ENCODE measurements at regions not wholly inside any gene's neighbourhood (a gene's known extent, or its start where the extent isn't known, plus 50 kb on each side); places are given as distances from the start of the nearest gene placed in this dataset.

- DNase-seq, result no peak
Observed at GRCh38 chr16:65648101-65648500, 526.2 kb upstream of the CDH11 start.

DNA sequence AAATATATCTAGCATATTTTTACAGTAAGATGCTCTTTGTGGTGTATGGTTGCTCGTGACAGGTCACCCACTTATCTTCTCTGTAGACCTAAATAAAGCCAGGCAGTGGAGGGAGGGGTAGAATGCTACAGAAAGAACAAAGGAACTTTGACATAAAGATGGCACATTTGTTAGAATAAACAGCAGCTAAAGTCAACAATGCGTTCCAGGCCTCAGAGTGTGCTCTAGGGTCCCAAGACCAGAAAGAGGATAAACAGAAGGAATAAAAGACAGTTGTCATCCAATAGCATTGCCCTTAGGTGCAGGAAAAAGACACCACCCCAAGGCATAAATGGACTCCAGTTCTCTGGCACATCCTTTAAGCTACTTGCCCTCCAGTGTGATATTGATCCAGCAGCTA, 523.0 kb upstream of the CDH11 start:
- DNase-seq, result no peak

GRCh38 chr16:65641762-65642289, 520.0 kb upstream of the CDH11 start:
- no peak for DNase-seq

DNA sequence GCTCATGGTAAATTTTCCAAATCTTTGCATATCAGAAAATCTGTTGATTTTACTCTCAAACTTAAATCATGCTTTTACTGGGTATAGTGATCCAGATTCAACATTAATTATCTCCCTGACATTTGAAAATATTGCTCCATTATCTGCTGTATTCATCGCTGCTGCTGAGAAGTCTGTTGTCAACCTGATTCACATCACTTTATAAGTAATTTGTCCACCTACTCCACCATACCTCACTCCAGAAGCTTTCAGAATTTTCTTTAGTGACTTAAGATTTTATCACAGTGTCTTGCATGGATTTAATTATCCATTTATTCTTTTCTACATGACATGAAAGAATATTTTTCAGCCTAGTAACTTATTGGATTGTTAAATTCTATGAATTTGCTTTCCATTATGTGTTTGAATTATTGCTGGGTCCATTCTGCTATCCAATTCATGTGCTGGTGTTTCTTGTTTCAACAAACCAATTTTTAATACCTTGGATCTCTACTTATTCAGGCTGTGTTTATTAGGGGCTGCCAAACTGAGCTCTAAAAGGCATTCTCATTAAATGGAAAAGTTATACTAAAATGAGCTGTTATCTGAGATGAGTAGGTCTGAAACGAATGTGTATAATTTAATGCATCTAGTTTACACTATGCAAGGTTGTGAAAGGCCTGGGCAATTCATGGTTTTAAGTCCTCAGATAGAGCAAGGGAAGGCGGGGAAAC, 519.3 kb upstream of the CDH11 start:
- no peak for DNase-seq

GRCh38 chr16:65634833-65635232, 513.0 kb upstream of the CDH11 start:
- DNase-seq, result no peak

DNA sequence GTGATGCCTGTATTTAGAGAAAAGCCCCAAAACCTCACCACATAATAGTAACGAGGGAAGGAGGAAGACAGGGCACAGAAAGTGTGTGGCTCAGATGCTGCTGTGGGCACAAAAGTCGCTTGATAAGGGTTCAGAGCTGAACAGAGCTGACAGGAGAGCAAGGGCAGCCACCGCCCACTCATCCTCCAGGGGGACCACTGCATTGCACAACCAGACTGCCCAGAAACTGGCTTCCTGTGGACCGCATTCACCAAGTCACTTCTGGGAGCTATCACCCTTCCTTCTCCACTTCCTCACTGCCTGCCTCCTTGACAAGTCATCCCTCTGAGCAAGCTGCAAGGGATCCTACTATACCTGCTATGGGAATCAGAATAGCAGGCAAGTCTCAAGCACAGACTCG, 512.4 kb upstream of the CDH11 start:
- DNase-seq, result no peak

DNA sequence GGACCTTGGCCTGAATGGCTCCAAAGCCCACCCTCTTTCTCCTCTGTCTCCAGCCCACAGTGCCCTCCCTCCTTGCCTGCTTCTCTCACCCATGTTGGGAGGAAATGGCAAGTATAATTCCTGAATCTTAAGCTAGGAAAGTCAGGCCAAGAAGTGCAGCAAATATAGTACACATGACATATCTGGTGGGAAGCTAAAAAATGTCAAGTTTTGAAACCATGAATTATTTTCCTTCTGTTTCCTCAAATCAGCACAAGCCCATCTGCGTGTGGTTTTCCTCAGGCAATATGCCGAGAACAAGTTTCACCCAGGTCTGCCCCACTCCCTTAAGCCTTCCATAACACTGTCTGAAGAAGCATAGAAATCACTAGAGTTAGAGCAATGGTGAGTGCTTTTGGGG, 502.8 kb upstream of the CDH11 start:
- DNase-seq, result no peak

- DNase-seq, result no peak
Observed at GRCh38 chr16:65624229-65624628, 502.4 kb upstream of the CDH11 start.

GRCh38 chr16:65622871-65623270, 501.0 kb upstream of the CDH11 start:
- DNase-seq, result no peak

GRCh38 chr16:65622151-65622550, 500.3 kb upstream of the CDH11 start:
- DNase-seq, result no peak

- no peak for DNase-seq
Observed at GRCh38 chr16:65621640-65622039, 499.8 kb upstream of the CDH11 start.

GRCh38 chr16:65619606-65620005, 497.7 kb upstream of the CDH11 start:
- no peak for DNase-seq

DNA sequence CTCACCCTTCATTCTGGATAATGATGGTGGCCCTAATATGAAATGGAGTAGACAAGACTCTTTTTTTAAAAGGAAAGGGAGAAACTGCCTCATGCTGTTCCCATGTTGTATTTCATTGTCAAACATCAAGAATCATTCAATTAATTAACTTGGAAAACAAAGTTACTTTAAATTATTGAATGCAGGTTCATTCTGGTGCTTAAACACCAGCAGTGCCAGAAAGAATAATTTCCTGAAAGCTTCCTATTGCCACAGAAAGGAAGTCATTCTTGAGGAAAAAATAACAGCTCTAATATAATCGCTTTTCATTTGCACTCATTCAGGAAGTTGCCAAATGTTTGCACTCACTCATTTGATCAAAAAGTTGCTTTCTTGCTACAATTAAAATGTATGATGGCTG, 497.1 kb upstream of the CDH11 start:
- no peak for DNase-seq

DNA sequence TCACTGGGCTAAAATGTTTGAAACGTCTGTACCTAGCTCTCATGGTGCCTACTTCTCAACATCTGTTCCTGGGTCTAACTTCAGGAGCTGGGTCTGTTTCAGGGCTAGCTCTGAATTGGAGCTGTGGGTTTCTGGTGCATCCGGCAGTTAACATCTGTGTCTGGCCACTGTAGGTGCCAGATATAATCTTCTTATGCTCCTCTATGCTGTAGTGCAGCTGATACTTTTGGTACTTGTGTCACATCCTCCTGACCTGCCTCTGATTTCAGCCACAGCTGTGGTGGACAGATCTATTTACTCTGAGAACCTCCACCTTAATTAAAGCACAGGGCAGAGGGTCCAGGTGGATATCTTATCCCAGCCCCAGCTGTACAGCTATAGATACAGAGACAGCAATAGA, 496.5 kb upstream of the CDH11 start:
- no peak for DNase-seq

GRCh38 chr16:65617421-65617820, 495.6 kb upstream of the CDH11 start:
- no peak for DNase-seq

DNA sequence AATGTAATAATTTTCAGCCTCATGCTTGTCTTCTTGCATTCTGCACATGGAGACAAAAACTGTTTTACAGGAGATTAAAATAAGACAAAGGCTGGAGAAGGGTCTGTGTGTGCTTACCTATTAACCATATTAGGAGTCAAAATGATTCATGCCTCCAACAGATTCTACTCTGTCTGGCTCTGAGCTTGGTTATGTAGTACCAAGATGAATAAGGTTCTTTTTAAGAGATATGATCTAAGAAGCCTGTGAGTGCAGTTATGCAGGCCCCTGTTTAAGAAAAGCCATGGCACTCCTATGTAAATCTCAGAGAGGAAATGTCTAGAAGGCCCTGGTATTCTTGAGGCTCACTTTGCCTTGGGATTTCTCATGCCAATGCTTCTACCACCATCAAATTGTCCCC, 486.6 kb upstream of the CDH11 start:
- no peak for DNase-seq

DNA sequence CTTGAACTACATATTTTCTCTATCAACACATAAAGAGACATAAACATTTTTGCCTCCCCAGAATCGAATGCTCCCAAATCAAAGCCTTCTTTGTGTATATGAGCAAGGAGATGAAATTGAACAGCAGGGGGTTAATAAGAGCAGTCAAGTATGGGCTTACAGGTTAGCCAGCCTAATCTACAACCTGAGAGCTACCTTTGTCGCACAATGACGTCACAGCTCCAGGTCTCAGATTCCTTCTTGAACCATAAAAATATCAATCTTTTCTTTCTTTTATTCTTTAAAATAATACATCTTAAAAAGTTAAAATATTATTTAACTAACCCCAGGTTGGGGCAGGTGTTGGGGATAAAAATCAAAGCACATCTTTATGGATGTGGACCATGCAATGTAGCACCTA, 482.9 kb upstream of the CDH11 start:
- no peak for DNase-seq

- no peak for DNase-seq
Observed at GRCh38 chr16:65601781-65602180, 479.9 kb upstream of the CDH11 start.

DNA sequence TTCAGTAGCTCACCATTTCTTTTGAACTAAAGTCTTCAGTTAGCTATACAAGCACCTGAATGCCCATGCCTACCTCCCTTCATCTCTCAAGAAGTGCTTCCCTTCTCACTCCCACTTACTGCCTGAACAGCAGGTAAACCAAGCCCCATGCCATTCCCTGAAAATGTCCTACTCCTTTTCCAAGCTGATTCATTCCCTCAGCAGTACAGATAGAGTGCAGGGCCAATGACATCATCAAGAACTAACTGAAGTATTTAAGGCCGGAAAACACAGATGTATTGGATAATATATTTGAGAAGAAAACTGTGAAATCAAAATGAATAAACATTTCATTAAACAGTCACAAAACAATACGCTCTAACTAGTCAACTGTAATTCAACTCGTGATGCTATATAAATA, 478.8 kb upstream of the CDH11 start:
- no peak for DNase-seq

GRCh38 chr16:65600046-65600445, 478.2 kb upstream of the CDH11 start:
- DNase-seq, result no peak

DNA sequence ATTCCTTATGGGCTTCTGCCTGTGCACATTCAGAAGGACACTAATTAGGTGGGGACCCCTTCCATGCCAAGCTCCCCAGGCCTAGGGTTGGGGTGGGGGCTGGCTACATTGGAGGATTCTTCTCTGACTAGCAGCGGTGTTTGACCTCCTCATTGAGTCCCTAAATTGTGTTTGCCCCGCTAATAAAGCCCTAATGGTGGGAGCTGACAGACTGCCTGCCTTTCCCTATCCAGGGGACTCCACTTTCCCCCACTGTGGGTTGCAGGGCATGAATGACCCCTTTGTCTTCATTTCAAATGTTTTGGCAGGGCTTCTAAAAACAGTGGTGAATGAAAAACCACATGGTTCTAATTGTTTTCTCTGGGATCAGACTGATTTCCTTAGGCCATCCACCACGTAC, 476.8 kb upstream of the CDH11 start:
- no peak for DNase-seq

DNA sequence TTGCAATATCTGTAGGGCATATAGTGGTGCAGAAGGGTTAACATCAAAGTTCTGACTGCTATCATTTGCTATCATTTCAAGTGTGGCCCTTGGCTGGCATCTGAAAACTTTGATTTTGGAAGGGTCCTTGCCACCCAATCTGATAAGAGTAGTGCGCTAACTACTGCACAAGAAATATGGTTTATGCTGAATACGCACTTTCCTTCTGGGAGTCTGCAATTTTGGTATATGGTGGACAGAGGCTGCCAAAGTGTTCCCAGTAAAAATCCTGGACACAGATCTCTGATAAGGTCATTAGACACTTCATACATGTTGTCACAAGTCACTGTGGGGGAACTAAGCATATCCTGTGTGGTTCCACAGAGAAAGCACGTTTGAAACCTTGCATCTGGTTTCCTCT, 461.6 kb upstream of the CDH11 start:
- DNase-seq, result no peak

DNA sequence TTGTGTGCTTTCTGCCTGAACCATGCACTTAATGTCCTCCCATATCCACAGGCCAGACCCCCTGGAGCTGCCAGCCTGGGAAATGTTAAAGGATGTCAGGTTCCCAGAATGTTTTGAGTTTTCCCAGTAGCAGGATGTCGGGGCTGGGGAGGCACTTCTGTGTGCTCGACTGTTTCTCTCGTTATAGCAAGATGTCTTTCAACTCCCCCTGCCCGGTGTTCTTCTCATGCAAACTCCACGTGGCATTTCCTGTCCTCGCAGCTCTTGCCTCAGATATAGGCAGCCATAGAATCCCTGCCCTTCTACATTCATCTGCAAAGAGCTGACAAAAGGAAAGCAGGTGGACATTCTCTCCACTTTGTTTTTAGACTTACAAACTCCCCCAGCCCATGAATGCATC, 457.2 kb upstream of the CDH11 start:
- no peak for DNase-seq

- DNase-seq, result no peak
Observed at GRCh38 chr16:65576631-65577030, 454.8 kb upstream of the CDH11 start.

- DNase-seq, result no peak
Observed at GRCh38 chr16:65576139-65576538, 454.3 kb upstream of the CDH11 start.
